NCI-H2107 (cell line): ENCODE measurements at regions not wholly inside any gene's neighbourhood (a gene's known extent, or its start where the extent isn't known, plus 50 kb on each side); places are given as distances from the start of the nearest gene placed in this dataset.

Experiments
- DNase-seq: peaks from one replicate; lab custom pipeline; 2025; lab: John Stamatoyannopoulos, UW

- DNase-seq, result no peak
Observed at GRCh38 chr10:36173364-36173763, 531.3 kb upstream of the FZD8 start.

- no peak for DNase-seq
Observed at GRCh38 chr10:36171953-36172940, 530.2 kb upstream of the FZD8 start.

DNA sequence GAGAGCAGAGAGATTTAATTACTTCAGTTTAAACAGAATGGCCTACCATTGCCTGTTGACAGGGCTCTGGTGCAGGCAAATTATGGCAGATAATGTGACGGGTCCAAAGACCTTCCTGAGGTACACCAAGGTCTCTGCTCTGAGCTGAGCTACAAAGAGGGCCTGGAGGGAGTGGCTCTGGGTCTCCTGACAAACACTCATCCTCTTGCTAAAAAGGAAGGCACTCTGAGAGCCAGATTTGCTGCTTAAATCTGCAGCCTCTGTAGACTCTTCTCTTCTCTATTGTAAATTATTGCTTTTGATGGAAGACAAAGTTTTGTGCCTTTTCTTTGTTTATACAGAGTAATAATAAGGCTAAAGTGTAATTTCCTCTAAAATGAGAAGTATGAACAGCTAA is 529.5 kb upstream of the FZD8 start:
- DNase-seq, result no peak

GRCh38 chr10:36170943-36171501 is 528.9 kb upstream of the FZD8 start:
- no peak for DNase-seq

GRCh38 chr10:36170142-36170719 is 528.1 kb upstream of the FZD8 start:
- no peak for DNase-seq

- DNase-seq, result no peak
Observed at GRCh38 chr10:36168777-36169176, 526.7 kb upstream of the FZD8 start.

DNA sequence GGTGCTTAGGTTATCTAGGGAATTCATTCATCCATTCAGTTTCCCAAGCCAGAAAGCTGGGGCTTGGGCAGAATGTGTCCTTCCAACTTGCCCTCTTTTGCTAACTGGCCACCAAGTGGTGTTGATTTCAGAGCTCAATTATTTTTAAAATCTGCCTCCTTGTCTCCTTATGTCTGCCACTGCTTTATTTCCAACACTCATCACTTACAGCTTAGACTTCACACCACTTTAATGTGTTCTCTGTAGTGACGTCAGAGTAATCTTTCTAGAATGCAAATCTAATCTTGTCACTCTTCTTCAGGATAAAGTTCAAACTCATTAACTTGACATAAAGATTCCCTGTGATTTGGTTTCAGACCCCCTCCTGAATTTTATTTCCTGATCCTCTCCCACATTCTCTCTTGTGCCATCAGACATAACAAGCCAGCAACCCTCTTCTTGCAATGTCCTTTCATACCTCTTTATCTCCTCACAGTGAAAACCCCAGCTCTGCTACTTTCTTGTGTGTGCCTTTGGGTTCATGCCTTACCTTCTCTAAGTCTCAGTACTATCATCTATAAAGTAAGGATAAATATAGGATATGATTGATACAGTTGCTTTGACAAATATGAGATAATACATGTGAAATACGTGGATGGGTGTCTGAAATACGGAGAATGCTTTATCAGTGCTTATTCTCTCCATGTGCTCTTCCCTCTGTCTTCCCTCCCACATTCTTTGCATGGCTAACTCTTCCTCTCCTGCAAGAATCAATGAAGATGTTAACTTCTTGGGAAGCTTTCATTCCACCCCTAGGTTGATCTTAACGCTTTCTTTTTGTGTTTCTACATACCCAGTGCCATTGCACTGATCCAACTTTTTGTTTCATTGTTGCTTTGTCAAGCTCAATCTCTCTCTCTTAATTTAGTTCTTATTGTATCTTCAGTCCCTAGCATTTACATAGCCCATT is 522.7 kb upstream of the FZD8 start:
- DNase-seq, result no peak

GRCh38 chr10:36163827-36164226 is 521.7 kb upstream of the FZD8 start:
- DNase-seq, result no peak

GRCh38 chr10:36157486-36157885 is 515.4 kb upstream of the FZD8 start:
- no peak for DNase-seq

DNA sequence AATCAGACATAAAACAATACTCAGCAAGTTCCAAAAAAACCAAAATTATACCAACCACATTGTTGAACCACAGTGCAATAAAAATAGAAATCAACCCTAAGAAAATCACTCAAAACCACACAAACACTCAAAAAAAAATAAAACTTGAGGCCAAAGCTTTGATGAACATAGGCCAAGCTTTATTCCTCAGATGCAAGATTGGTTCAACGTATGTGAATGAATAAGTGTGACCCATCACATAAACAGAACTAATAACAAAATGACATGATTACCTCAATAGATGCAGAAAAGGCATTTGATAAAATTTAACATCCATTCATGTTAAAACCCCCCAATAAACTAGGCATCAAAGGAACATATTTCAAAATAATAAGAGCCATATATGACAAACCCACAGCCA is 506.1 kb upstream of the FZD8 start:
- DNase-seq, result no peak

DNA sequence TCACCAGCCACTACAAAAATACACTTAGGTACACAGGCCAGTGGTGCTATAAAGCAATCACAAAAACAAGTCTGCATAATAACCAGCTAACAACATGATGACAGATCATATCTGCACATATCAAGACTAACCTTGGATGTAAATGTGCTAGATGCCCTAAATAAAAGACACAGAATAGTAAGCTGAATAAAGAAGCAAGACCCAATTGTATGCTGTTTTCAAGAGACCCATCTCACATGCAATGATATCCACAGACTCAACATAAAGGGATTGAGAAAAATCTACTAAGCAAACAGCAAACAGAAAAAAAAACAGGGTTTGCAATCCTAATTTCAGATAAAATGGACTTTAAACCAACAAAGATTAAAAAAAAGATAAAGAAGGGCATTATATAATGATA is 505.4 kb upstream of the FZD8 start:
- no peak for DNase-seq

DNA sequence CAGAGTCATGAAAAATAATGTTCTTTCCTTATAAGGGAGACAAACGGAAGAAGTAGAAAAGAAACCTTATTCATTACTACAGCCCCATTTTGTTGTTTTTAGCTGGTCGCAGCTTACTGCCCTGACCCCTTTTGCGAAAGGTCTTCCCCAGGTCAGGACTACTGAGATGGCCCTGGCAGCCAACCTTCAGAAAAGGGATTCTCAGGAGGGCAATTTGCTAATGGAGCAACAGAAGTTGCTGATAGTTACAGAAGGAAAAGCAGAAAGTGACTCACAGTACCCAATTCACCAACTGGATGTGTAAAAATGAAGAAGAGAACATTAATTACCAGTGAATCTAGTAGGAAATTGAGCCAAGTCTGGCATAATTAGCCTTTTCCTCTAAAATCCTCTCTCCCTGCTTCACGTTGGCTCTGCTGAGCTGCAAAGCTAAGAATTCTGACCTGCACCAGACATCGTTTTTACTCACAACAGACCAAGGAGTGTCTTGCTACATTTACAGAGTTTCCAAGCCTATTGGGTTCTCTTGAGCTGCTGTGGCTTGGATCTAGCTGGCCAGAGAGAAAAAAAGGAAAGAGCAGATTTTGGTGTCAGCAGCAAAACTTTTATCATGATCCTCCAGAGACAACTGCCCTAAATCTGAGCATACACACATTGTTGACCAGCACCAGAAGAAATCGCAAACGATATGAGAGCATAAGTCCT is 499.9 kb upstream of the FZD8 start:
- no peak for DNase-seq

- no peak for DNase-seq
Observed at GRCh38 chr10:36129051-36129450, 487.0 kb upstream of the FZD8 start.

GRCh38 chr10:36126076-36126475 is 484.0 kb upstream of the FZD8 start:
- DNase-seq, result no peak

GRCh38 chr10:36119455-36119854 is 477.4 kb upstream of the FZD8 start:
- no peak for DNase-seq

- DNase-seq, result no peak
Observed at GRCh38 chr10:36118314-36118713, 476.2 kb upstream of the FZD8 start.

GRCh38 chr10:36117890-36118289 is 475.8 kb upstream of the FZD8 start:
- DNase-seq, result no peak

DNA sequence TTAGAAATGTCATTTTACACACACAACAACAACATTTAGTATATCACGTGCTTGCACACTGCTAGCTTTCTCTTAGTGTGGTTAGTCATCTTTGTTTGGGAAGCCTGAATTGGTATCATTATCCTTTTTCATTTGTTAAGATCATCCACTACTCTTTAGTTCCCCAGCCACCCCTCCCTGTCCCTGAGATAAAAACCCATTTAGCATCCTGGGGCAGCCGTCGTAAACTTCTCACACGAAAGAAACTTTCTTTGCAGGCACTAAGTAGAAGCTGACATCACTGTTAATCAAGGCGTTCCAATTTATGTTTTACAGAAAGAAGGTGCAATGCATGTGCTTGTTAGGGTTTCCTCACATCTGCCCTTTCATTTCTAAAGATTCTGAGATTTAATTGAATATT is 475.1 kb upstream of the FZD8 start:
- DNase-seq, result no peak

- DNase-seq, result no peak
Observed at GRCh38 chr10:36116731-36117130, 474.6 kb upstream of the FZD8 start.

DNA sequence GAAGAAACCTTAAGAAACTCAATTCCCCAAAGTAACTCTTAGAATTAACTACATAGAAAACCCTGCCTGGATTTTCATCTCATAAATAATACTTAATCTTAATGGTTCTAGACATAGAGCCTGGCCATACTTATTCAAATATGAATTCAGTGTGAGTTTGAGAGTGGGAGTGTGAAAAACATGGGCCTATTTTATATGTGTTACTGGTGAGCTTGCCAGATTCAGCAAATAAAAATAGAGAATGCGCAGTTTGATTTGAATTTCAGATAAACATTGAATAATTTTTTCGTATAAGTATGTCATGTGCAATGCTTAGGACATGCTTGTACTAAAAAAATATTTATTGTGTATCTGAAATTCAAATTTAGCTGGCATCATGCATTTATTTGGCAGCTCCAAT is 473.9 kb upstream of the FZD8 start:
- DNase-seq, result no peak

GRCh38 chr10:36115364-36115763 is 473.3 kb upstream of the FZD8 start:
- DNase-seq, result no peak
